CD14-positive monocyte (primary cell): ENCODE measurements at regions not wholly inside any gene's neighbourhood (a gene's known extent, or its start where the extent isn't known, plus 50 kb on each side); places are given as distances from the start of the nearest gene placed in this dataset.

Experiments
- DNase-seq, 3 donors: peaks; one replicate each; pipeline ENCODE4 v3.0.0-alpha.2; 2011 to 2022
- H2AFZ ChIP-seq: 2 replicates; pipeline ENCODE4 v1.6.0; 2012; ENCODE audit warnings: mild to moderate bottlenecking, low read depth, low read length, inconsistent platforms; ENCODE audit not compliant: insufficient read depth, poor library complexity, severe bottlenecking
- H3K27ac ChIP-seq, 2 donors: 1 replicate in 1 of 2; 2 replicates in 1 of 2; pipeline ENCODE4 v1.5.1; 2012 to 2013; ENCODE audit warnings: low read length in 2 of 2, control low read depth in 1 of 2, inconsistent platforms in 1 of 2, low read depth in 1 of 2, mild to moderate bottlenecking in 1 of 2
- H3K27me3 ChIP-seq, 2 donors: one replicate each; pipeline versions ENCODE4 v1.6.0 to v1.6.1; 2011 to 2013; ENCODE audit warnings: low read length in 2 of 2; ENCODE audit not compliant: control insufficient read depth in 2 of 2, insufficient read depth in 2 of 2
- H3K36me3 ChIP-seq, 2 donors: replicated peaks in 1 of 2; 1 replicate in 1 of 2; 2 replicates in 1 of 2; pipeline versions ENCODE4 v1.5.1 to v1.6.1; 2012 to 2013; ENCODE audit warnings: low read length in 2 of 2, control low read depth in 1 of 2, inconsistent platforms in 1 of 2, mild to moderate bottlenecking in 1 of 2; ENCODE audit not compliant: insufficient read depth in 2 of 2, control insufficient read depth in 1 of 2
- H3K4me1 ChIP-seq, 2 donors: 1 replicate in 1 of 2; 2 replicates in 1 of 2; pipeline versions ENCODE4 v1.5.1 to v1.6.1; 2012 to 2013; ENCODE audit warnings: low read length in 2 of 2, control low read depth in 1 of 2, inconsistent platforms in 1 of 2, mild to moderate bottlenecking in 1 of 2, moderate library complexity in 1 of 2; ENCODE audit not compliant: insufficient read depth in 2 of 2, control insufficient read depth in 1 of 2
- H3K4me2 ChIP-seq: replicated peaks from 2 replicates; pipeline ENCODE3; 2012; ENCODE audit warnings: low read length, moderate library complexity, mild to moderate bottlenecking; ENCODE audit not compliant: poor library complexity, severe bottlenecking; ENCODE audit errors: extremely low read depth
- H3K4me3 ChIP-seq, 3 experiments: fragments of 200-600 bp in 1 of 3; sonication (generic) in 1 of 3; replicated peaks in 1 of 3; 1 replicate in 2 of 3; 2 replicates in 1 of 3; pipeline ENCODE4 v1.5.1; 2011 to 2013; ENCODE audit warnings: low read length in 3 of 3, mild to moderate bottlenecking in 3 of 3, control low read depth in 2 of 3, low read depth in 2 of 3, inconsistent platforms in 1 of 3, moderate library complexity in 1 of 3
- H3K79me2 ChIP-seq: 2 replicates; pipeline ENCODE4 v1.6.0; 2012; ENCODE audit warnings: mild to moderate bottlenecking, control low read depth, inconsistent platforms, low read length, moderate library complexity; ENCODE audit not compliant: insufficient read depth
- H3K9ac ChIP-seq: 2 replicates; pipeline ENCODE4 v1.6.0; 2017; ENCODE audit warnings: low read length, mild to moderate bottlenecking; ENCODE audit not compliant: insufficient read depth, poor library complexity, severe bottlenecking
- H3K9me3 ChIP-seq, 2 donors: replicated peaks in 1 of 2; 1 replicate in 1 of 2; 2 replicates in 1 of 2; pipeline versions ENCODE4 v1.5.1 to v1.6.1; 2012 to 2013; ENCODE audit warnings: low read length in 2 of 2, control low read depth in 1 of 2; ENCODE audit not compliant: control insufficient read depth in 1 of 2, insufficient read depth in 1 of 2
- H4K20me1 ChIP-seq: 2 replicates; pipeline ENCODE4 v1.6.0; 2012; ENCODE audit warnings: mild to moderate bottlenecking, low read length, control low read depth, moderate library complexity; ENCODE audit not compliant: insufficient read depth
- H3K27ac Mint-ChIP-seq, 7 donors: one replicate each; pipeline ENCODE4 v1.8.0; 2020; ENCODE audit warnings: mild to moderate bottlenecking in 7 of 7, mixed read lengths in 7 of 7, moderate library complexity in 6 of 7, inconsistent platforms in 2 of 7
- H3K27me3 Mint-ChIP-seq, 3 donors: one replicate each; pipeline ENCODE4 v1.8.0; 2021 to 2022; ENCODE audit warnings: low read depth in 3 of 3, mild to moderate bottlenecking in 3 of 3, mixed read lengths in 3 of 3, moderate library complexity in 3 of 3, inconsistent platforms in 1 of 3
- H3K36me3 Mint-ChIP-seq, 2 donors: one replicate each; pipeline ENCODE4 v1.8.0; 2020; ENCODE audit warnings: mixed read lengths in 2 of 2, inconsistent platforms in 1 of 2, mild to moderate bottlenecking in 1 of 2
- H3K4me1 Mint-ChIP-seq: one replicate; pipeline ENCODE4 v1.8.0; 2020; ENCODE audit warnings: mild to moderate bottlenecking, mixed read lengths
- H3K4me3 Mint-ChIP-seq, 2 donors: one replicate each; pipeline ENCODE4 v1.8.0; 2020; ENCODE audit warnings: mild to moderate bottlenecking in 2 of 2, mixed read lengths in 2 of 2, moderate library complexity in 1 of 2
- H3K9me3 Mint-ChIP-seq, 7 donors: one replicate each; pipeline ENCODE4 v1.8.0; 2020 to 2022; ENCODE audit warnings: mixed read lengths in 7 of 7, mild to moderate bottlenecking in 6 of 7, moderate library complexity in 6 of 7, inconsistent platforms in 2 of 7
- WGBS: methylation state at CpG from one replicate; pipeline ENCODE4 v1.1.5; 2013; ENCODE audit warnings: missing lambda C conversion rate; ENCODE audit not compliant: insufficient coverage; 5-methylcytosine and 5-hydroxymethylcytosine counted together
- intact Hi-C, 2 donors: fragments of 100-400 bp; cut with micrococcal nuclease; formaldehyde crosslinking; loops; one replicate each; pipeline versions ENCODE4 v1.15.0 to v1.15.1; 2023
- TF ChIP-seq, protein P1 (sequence below): fragments of 200-600 bp; IDR thresholded peaks from one replicate; pipeline ENCODE4 v1.8.0; 2022; ENCODE audit warnings: antibody characterized with exemption, mild to moderate bottlenecking

DNA sequence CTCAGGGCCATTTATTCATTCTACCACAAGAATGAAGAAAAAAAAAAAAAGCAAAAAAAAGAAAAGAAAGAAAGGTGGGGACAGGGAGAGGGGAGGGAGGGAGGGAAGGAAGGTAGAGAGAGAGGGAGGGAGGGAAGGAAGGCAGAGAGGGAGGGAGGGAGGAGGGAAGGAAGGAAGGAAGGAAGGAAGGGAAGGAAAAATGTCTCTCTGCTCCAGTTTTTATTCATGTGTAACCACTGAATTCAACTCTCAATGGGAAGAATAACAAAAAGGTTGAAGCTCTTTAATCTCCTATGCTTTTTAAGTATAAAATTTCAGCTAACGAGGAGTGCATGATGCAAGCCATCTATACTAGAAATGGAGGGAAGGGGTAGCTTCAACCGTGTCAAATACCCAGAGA is 287.3 kb downstream of the MREG start:
- Histone ChIP-seq H3K4me2 (no peak overlapping the region), H3K9ac (no peak overlapping the region), H3K36me3 (no peaks in the 10 kb centered on the region), H3K9me3 (no peaks in the 10 kb centered on the region), H3K79me2 (no peaks in the 10 kb centered on the region), H4K20me1 (no peaks in the 10 kb centered on the region), H2AFZ (no peak overlapping the region), H3K27ac (no peak overlapping the region), H3K27me3 (no peaks in the 10 kb centered on the region), H3K4me3 (no peak overlapping the region), H3K4me1 (peaks cover 47 to 70% of the 10 kb centered on the region in 2 donors)
- TF ChIP-seq, protein P1, sequence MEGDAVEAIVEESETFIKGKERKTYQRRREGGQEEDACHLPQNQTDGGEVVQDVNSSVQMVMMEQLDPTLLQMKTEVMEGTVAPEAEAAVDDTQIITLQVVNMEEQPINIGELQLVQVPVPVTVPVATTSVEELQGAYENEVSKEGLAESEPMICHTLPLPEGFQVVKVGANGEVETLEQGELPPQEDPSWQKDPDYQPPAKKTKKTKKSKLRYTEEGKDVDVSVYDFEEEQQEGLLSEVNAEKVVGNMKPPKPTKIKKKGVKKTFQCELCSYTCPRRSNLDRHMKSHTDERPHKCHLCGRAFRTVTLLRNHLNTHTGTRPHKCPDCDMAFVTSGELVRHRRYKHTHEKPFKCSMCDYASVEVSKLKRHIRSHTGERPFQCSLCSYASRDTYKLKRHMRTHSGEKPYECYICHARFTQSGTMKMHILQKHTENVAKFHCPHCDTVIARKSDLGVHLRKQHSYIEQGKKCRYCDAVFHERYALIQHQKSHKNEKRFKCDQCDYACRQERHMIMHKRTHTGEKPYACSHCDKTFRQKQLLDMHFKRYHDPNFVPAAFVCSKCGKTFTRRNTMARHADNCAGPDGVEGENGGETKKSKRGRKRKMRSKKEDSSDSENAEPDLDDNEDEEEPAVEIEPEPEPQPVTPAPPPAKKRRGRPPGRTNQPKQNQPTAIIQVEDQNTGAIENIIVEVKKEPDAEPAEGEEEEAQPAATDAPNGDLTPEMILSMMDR: no peak
- no CpG with 5 or more reads among the region's 2 CpGs for WGBS
- Mint-ChIP-seq H3K4me3 (no peak overlapping the region), H3K4me1 (peaks cover 58% of the 10 kb centered on the region), H3K9me3 (peaks cover 0 to 3% (median 2%) of the 10 kb centered on the region in 7 donors), H3K36me3 (peaks cover 2 to 3% of the 10 kb centered on the region in 2 donors), H3K27me3 (peaks cover 0 to 2% (median 0%) of the 10 kb centered on the region in 3 donors), H3K27ac (peak overlapping the region in 3 of 7 donors; percentile 52 to 93 (median 82))
- no peak for DNase-seq
- intact Hi-C loops: loop anchor here in 1 of 2 donors (5.0 kb wide), 1 partner anchor 44 kb away; no protein-coding TSS in a partner anchor

DNA sequence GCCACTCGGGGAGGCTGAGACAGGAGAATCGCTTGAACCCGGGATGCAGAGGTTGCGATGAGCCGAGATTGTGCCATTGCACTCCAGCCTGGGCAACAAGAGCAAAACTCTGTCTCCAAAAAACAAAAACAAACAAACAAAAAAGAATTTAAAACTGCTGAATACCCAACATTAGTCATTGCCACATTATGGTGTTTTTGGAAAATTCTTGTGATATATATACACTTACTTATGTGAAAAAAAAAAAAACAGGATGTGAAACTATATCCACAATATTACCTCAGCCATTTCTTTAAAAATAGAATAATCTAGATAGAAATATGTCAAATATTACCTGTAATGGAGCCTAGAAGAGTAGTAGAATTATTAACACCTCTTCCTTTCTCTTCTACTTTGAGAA is 288.3 kb upstream of the FN1 start:
- no peaks in the 10 kb centered on the region for H3K79me2 ChIP-seq
- intact Hi-C loops: loop anchor here in 1 of 2 donors (5.0 kb wide), 1 partner anchor 178 kb away; no protein-coding TSS in a partner anchor
- Mint-ChIP-seq H3K4me3 (no peak overlapping the region), H3K4me1 (peaks cover 52% of the 10 kb centered on the region), H3K36me3 (peaks cover 2 to 3% of the 10 kb centered on the region in 2 donors), H3K27ac (peak overlapping the region; percentile 90 to 99 (median 96)), H3K9me3 (peaks cover 0 to 2% (median 2%) of the 10 kb centered on the region in 7 donors), H3K27me3 (peaks cover 0 to 2% (median 0%) of the 10 kb centered on the region in 3 donors)
- no CpG with 5 or more reads among the region's 5 CpGs for whole genome bisulfite sequencing
- H3K4me2 ChIP-seq: no peak overlapping the region
- no peak overlapping the region for H2AFZ ChIP-seq
- H3K27me3 ChIP-seq: no peaks in the 10 kb centered on the region
- no peaks in the 10 kb centered on the region for H4K20me1 ChIP-seq
- TF ChIP-seq, protein P1: no peak
- H3K36me3 ChIP-seq: no peaks in the 10 kb centered on the region
- peaks cover 35 to 57% of the 10 kb centered on the region in 2 donors for H3K4me1 ChIP-seq
- H3K27ac ChIP-seq: peak overlapping the region; percentile 73 to 80
- no peak overlapping the region for H3K4me3 ChIP-seq
- peak; percentile 51 to 83 (median 75) for DNase-seq
- no peak overlapping the region for H3K9ac ChIP-seq
- no peaks in the 10 kb centered on the region for H3K9me3 ChIP-seq
